ENCODE measurements at regions not wholly inside any gene's neighbourhood (a gene's known extent, or its start where the extent isn't known, plus 50 kb on each side); places are given as distances from the start of the nearest gene placed in this dataset.

GRCh38 chr20:24095756-24096155, 107.2 kb upstream of the GGTLC1 start:
- H3K36me3 ChIP-seq (ENCODE audit: control insufficient read depth, insufficient read depth, low read length) = no peaks in the 10 kb centered on the region
- BruUV-seq (replicated peaks) = no TSS peak
- H3K4me3 ChIP-seq (ENCODE audit: low read depth in 2 of 2, low read length in 2 of 2) = no peak overlapping the region
- intact Hi-C loops (cut with micrococcal nuclease; ENCODE audit: unreplicated experiment) = no loop called here
- DNase-seq (ENCODE audit: low read depth, low spot score) (no peak), ATAC-seq (no peak)
- ChIA-PET POLR2A (no interaction called here), CTCF (no interaction called here)
- no peaks in the 10 kb centered on the region for H3K4me1 ChIP-seq (ENCODE audit: control insufficient read depth, insufficient read depth, low read length)
- no peak overlapping the region for H3K27ac ChIP-seq (ENCODE audit: low read length)
- TF ChIP-seq POLR2AphosphoS5 (IDR thresholded peaks at IDR 0.05; ENCODE audit: low read depth, low read length) = no peak
- no peak for TF ChIP-seq TCF7L2 (IDR thresholded peaks at IDR 0.05; ENCODE audit: low read depth, low read length)
- TF ChIP-seq SIN3A (IDR thresholded peaks at IDR 0.05; ENCODE audit: borderline replicate concordance, insufficient read depth, low read depth, low read length) = no peak
- no peak for TF ChIP-seq REST (IDR thresholded peaks at IDR 0.05; ENCODE audit: insufficient read depth in 1 of 2, low read depth in 2 of 2, low read length in 1 of 2)
- TF ChIP-seq CTCF (IDR thresholded peaks at IDR 0.05) = no peak
- no peaks in the 10 kb centered on the region for H3K27me3 ChIP-seq (ENCODE audit: control insufficient read depth, insufficient read depth, low read length)
- H3K9me3 ChIP-seq (ENCODE audit: control insufficient read depth, insufficient read depth, low read depth, low read length) = no peaks in the 10 kb centered on the region
- in situ Hi-C loops (cut with HindIII; ENCODE audit: low pct_unique_long_range_greater_than_20kb, low sequenced_read_pairs) = no loop called here

GRCh38 chr20:24095303-24095702, 106.7 kb upstream of the GGTLC1 start:
- no peak for DNase-seq (ENCODE audit: low read depth, low spot score)
- H3K9me3 ChIP-seq (ENCODE audit: control insufficient read depth, insufficient read depth, low read depth, low read length) = no peaks in the 10 kb centered on the region
- CTCF ChIA-PET = no interaction called here
- POLR2A ChIA-PET = no interaction called here
- no peaks in the 10 kb centered on the region for H3K36me3 ChIP-seq (ENCODE audit: control insufficient read depth, insufficient read depth, low read length)
- H3K27me3 ChIP-seq (ENCODE audit: control insufficient read depth, insufficient read depth, low read length) = no peaks in the 10 kb centered on the region
- in situ Hi-C loops (cut with HindIII; ENCODE audit: low pct_unique_long_range_greater_than_20kb, low sequenced_read_pairs) (no loop called here), intact Hi-C loops (cut with micrococcal nuclease; ENCODE audit: unreplicated experiment) (no loop called here)
- ATAC-seq = no peak
- H3K4me3 ChIP-seq (ENCODE audit: low read depth in 2 of 2, low read length in 2 of 2) = no peak overlapping the region
- no TSS peak for BruUV-seq (replicated peaks)
- no peak overlapping the region for H3K27ac ChIP-seq (ENCODE audit: low read length)
- TF ChIP-seq POLR2AphosphoS5 (IDR thresholded peaks at IDR 0.05; ENCODE audit: low read depth, low read length) = no peak
- no peak for TF ChIP-seq SIN3A (IDR thresholded peaks at IDR 0.05; ENCODE audit: borderline replicate concordance, insufficient read depth, low read depth, low read length)
- no peak for TF ChIP-seq REST (IDR thresholded peaks at IDR 0.05; ENCODE audit: insufficient read depth in 1 of 2, low read depth in 2 of 2, low read length in 1 of 2)
- no peak for TF ChIP-seq CTCF (IDR thresholded peaks at IDR 0.05)
- no peak for TF ChIP-seq TCF7L2 (IDR thresholded peaks at IDR 0.05; ENCODE audit: low read depth, low read length)
- no peaks in the 10 kb centered on the region for H3K4me1 ChIP-seq (ENCODE audit: control insufficient read depth, insufficient read depth, low read length)
